ENCODE measurements at regions not wholly inside any gene's neighbourhood (a gene's known extent, or its start where the extent isn't known, plus 50 kb on each side); places are given as distances from the start of the nearest gene placed in this dataset.

DNA sequence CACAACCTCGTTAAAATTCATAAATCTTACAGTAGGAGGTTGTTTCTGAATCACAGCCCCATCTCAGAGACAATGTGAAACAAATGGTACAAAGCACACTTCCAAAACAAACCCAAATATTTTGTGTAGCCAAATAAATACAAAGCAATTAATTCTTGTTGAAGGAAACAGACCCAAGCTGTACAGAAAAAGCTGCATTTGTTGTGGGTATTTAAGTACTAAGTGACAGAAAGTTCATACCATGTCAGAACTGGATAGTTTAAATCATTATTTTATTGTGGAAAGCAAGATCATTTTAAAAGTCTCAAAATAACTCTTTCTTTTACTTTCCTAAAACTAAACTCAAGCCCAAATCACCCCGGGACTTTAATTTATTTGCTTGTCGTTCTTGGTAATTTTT lies 570.7 kb downstream of the ELAVL2 start:
- TF ChIP-seq, protein P1, sequence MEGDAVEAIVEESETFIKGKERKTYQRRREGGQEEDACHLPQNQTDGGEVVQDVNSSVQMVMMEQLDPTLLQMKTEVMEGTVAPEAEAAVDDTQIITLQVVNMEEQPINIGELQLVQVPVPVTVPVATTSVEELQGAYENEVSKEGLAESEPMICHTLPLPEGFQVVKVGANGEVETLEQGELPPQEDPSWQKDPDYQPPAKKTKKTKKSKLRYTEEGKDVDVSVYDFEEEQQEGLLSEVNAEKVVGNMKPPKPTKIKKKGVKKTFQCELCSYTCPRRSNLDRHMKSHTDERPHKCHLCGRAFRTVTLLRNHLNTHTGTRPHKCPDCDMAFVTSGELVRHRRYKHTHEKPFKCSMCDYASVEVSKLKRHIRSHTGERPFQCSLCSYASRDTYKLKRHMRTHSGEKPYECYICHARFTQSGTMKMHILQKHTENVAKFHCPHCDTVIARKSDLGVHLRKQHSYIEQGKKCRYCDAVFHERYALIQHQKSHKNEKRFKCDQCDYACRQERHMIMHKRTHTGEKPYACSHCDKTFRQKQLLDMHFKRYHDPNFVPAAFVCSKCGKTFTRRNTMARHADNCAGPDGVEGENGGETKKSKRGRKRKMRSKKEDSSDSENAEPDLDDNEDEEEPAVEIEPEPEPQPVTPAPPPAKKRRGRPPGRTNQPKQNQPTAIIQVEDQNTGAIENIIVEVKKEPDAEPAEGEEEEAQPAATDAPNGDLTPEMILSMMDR (IDR thresholded peaks at IDR 0.05; ENCODE audit: insufficient read depth, low read length, poor library complexity, severe bottlenecking): no peak
- no peak for TF ChIP-seq EZH2phosphoT487 (conservative IDR thresholded peaks at IDR 0.05; ENCODE audit: low read length)

Data from SU-DHL-6 (cell line).